ENCODE measurements at regions not wholly inside any gene's neighbourhood (a gene's known extent, or its start where the extent isn't known, plus 50 kb on each side); places are given as distances from the start of the nearest gene placed in this dataset.

GRCh38 chr14:43449291-43449690 lies 1057.8 kb downstream of the FSCB start:
- intact Hi-C loops (cut with DNase I), result no loop called here
- TF ChIP-seq CTCF (IDR thresholded peaks at IDR 0.05) (no peak), POLR2AphosphoS5 (IDR thresholded peaks at IDR 0.05; ENCODE audit: insufficient read depth in 1 of 2, low read depth in 1 of 2) (no peak), POLR2A (IDR thresholded peaks at IDR 0.05) (no peak)

GRCh38 chr14:43438056-43438455 lies 1069.0 kb downstream of the FSCB start:
- DNase-seq (ENCODE audit: extremely low spot score in 2 of 2), result no peak
- intact Hi-C loops (cut with DNase I), result no loop called here

More at GRCh38 chr14:43449291-43449690, 1057.8 kb downstream of the FSCB start:
- H3K9me3 ChIP-seq, result no peaks in the 10 kb centered on the region
- no peaks in the 10 kb centered on the region for H3K27me3 ChIP-seq
- DNase-seq (ENCODE audit: extremely low spot score in 2 of 2), result no peak
- no peak overlapping the region for H3K4me3 ChIP-seq
- no peak overlapping the region for H3K27ac ChIP-seq
- no peaks in the 10 kb centered on the region for H3K36me3 ChIP-seq
- H3K4me1 ChIP-seq, result no peaks in the 10 kb centered on the region

GRCh38 chr14:43418324-43418723 lies 1088.8 kb downstream of the FSCB start:
- H3K27me3 ChIP-seq, result no peaks in the 10 kb centered on the region
- H3K36me3 ChIP-seq, result no peaks in the 10 kb centered on the region
- intact Hi-C loops (cut with DNase I), result no loop called here
- H3K9me3 ChIP-seq, result peaks cover 3% of the 10 kb centered on the region
- no peak for DNase-seq (ENCODE audit: extremely low spot score in 2 of 2)
- no peak overlapping the region for H3K27ac ChIP-seq
- TF ChIP-seq POLR2AphosphoS5 (IDR thresholded peaks at IDR 0.05; ENCODE audit: insufficient read depth in 1 of 2, low read depth in 1 of 2) (no peak), CTCF (IDR thresholded peaks at IDR 0.05) (no peak), POLR2A (IDR thresholded peaks at IDR 0.05) (no peak)
- no peak overlapping the region for H3K4me3 ChIP-seq
- H3K4me1 ChIP-seq, result no peaks in the 10 kb centered on the region

More at GRCh38 chr14:43438056-43438455, 1069.0 kb downstream of the FSCB start:
- Histone ChIP-seq H3K27me3 (no peaks in the 10 kb centered on the region), H3K4me1 (no peaks in the 10 kb centered on the region), H3K27ac (no peak overlapping the region), H3K4me3 (no peak overlapping the region), H3K9me3 (no peaks in the 10 kb centered on the region), H3K36me3 (no peaks in the 10 kb centered on the region)
- TF ChIP-seq POLR2A (IDR thresholded peaks at IDR 0.05) (no peak), POLR2AphosphoS5 (IDR thresholded peaks at IDR 0.05; ENCODE audit: insufficient read depth in 1 of 2, low read depth in 1 of 2) (no peak), CTCF (IDR thresholded peaks at IDR 0.05) (no peak)

GRCh38 chr14:43413084-43413483 lies 1094.0 kb downstream of the FSCB start:
- intact Hi-C loops (cut with DNase I), result no loop called here
- Histone ChIP-seq H3K27me3 (no peaks in the 10 kb centered on the region), H3K27ac (no peak overlapping the region), H3K4me3 (no peak overlapping the region), H3K9me3 (no peaks in the 10 kb centered on the region), H3K36me3 (no peaks in the 10 kb centered on the region), H3K4me1 (no peaks in the 10 kb centered on the region)
- no peak for DNase-seq (ENCODE audit: extremely low spot score in 2 of 2)
- TF ChIP-seq POLR2A (IDR thresholded peaks at IDR 0.05) (no peak), CTCF (IDR thresholded peaks at IDR 0.05) (no peak), POLR2AphosphoS5 (IDR thresholded peaks at IDR 0.05; ENCODE audit: insufficient read depth in 1 of 2, low read depth in 1 of 2) (no peak)

- intact Hi-C loops (cut with DNase I), result no loop called here
- Histone ChIP-seq H3K4me3 (no peak overlapping the region), H3K27ac (no peak overlapping the region), H3K27me3 (no peaks in the 10 kb centered on the region), H3K9me3 (no peaks in the 10 kb centered on the region), H3K36me3 (no peaks in the 10 kb centered on the region), H3K4me1 (no peaks in the 10 kb centered on the region)
- no peak for DNase-seq (ENCODE audit: extremely low spot score in 2 of 2)
- no peak for TF ChIP-seq POLR2AphosphoS5 (IDR thresholded peaks at IDR 0.05; ENCODE audit: insufficient read depth in 1 of 2, low read depth in 1 of 2)
- TF ChIP-seq POLR2A (IDR thresholded peaks at IDR 0.05), result no peak
- no peak for TF ChIP-seq CTCF (IDR thresholded peaks at IDR 0.05)
These were observed 1095.2 kb downstream of the FSCB start for GRCh38 chr14:43411841-43412240.
